IMR-90 (cell line): ENCODE measurements at regions not wholly inside any gene's neighbourhood (a gene's known extent, or its start where the extent isn't known, plus 50 kb on each side); places are given as distances from the start of the nearest gene placed in this dataset.

ENCODE experiments used
- ATAC-seq: fragments of 200-7000 bp; cut with Tn5 transposase; 2 replicates; pipeline ENCODE4 v1.9.1; 2020; ENCODE audit warnings: low read depth, mild to moderate bottlenecking, moderate library complexity
- BruUV-seq: library from RNA; stranded (reverse); fragments of 400-500 nt; replicated peaks from 2 replicates; lab custom pipeline; 2021; lab: Mats Ljungman, UMichigan
- CTCF ChIA-PET: fragments of 300-600 bp; formaldehyde crosslinking; extraction: SDS; loops from one replicate; lab custom pipeline; 2021; ENCODE audit warnings: antibody characterized with exemption; lab: Yijun Ruan, JAX
- POLR2A ChIA-PET: fragments of 300-600 bp; sonication (Branson Sonifier 250); formaldehyde crosslinking; loops from one replicate; lab custom pipeline; 2022; ENCODE audit warnings: antibody characterized with exemption; ENCODE audit not compliant: unreplicated experiment; lab: Charles Lee
- DNase-seq: peaks from one replicate; pipeline ENCODE4 v3.0.0; 2013
- H2AFZ ChIP-seq: replicated peaks from 2 replicates; pipeline ENCODE3; 2013; ENCODE audit warnings: low read length, mild to moderate bottlenecking; ENCODE audit not compliant: poor library complexity
- H2AK5ac ChIP-seq: 2 replicates; pipeline ENCODE4 v1.6.1; 2013; ENCODE audit warnings: low read depth, low read length, inconsistent platforms
- H2AK9ac ChIP-seq: replicated peaks from 2 replicates; pipeline ENCODE3; 2013; ENCODE audit warnings: mild to moderate bottlenecking, low read depth, low read length, moderate library complexity; ENCODE audit not compliant: poor library complexity
- H2BK120ac ChIP-seq: 2 replicates; pipeline ENCODE4 v1.6.1; 2013; ENCODE audit warnings: low read depth, low read length, inconsistent platforms
- H2BK15ac ChIP-seq: 3 replicates; pipeline ENCODE4 v1.6.1; 2013; ENCODE audit warnings: low read depth, low read length, inconsistent platforms
- H2BK20ac ChIP-seq: 2 replicates; pipeline ENCODE4 v1.6.1; 2013; ENCODE audit warnings: low read depth, mild to moderate bottlenecking, inconsistent platforms, low read length, moderate library complexity
- H2BK5ac ChIP-seq: 2 replicates; pipeline ENCODE4 v1.6.1; 2013; ENCODE audit warnings: mild to moderate bottlenecking, low read depth, low read length, inconsistent platforms; ENCODE audit not compliant: poor library complexity, severe bottlenecking
- H3K14ac ChIP-seq: replicated peaks from 2 replicates; pipeline ENCODE4 v1.6.1; 2013; ENCODE audit warnings: low read depth, low read length, inconsistent platforms
- H3K18ac ChIP-seq: 2 replicates; pipeline ENCODE4 v1.6.1; 2013; ENCODE audit warnings: low read depth, low read length, control low read depth
- H3K23ac ChIP-seq: 2 replicates; pipeline ENCODE4 v1.6.1; 2013; ENCODE audit warnings: low read depth, low read length, inconsistent platforms
- H3K27ac ChIP-seq: 2 replicates; pipeline ENCODE4 v1.5.1; 2013; ENCODE audit warnings: mild to moderate bottlenecking, control low read depth, low read length; ENCODE audit not compliant: insufficient read depth
- H3K27me3 ChIP-seq: 2 replicates; pipeline ENCODE4 v1.6.1; 2013; ENCODE audit warnings: low read length; ENCODE audit not compliant: control insufficient read depth, insufficient read depth
- H3K36me3 ChIP-seq: 2 replicates; pipeline ENCODE4 v1.6.1; 2013; ENCODE audit warnings: low read length, mixed read lengths; ENCODE audit not compliant: control insufficient read depth, insufficient read depth
- H3K4ac ChIP-seq: 2 replicates; pipeline ENCODE4 v1.6.1; 2013; ENCODE audit warnings: low read depth, low read length, inconsistent platforms
- H3K4me1 ChIP-seq: 2 replicates; pipeline ENCODE4 v1.6.1; 2013; ENCODE audit warnings: low read length, mixed read lengths; ENCODE audit not compliant: control insufficient read depth, insufficient read depth
- H3K4me2 ChIP-seq: 2 replicates; pipeline ENCODE4 v1.6.1; 2013; ENCODE audit warnings: low read depth, mild to moderate bottlenecking, control low read depth, low read length, moderate library complexity
- H3K4me3 ChIP-seq: 2 replicates; pipeline ENCODE4 v1.5.1; 2013; ENCODE audit warnings: low read depth, mild to moderate bottlenecking, control low read depth, low read length, moderate library complexity; ENCODE audit not compliant: insufficient read depth
- H3K56ac ChIP-seq: 2 replicates; pipeline ENCODE4 v1.6.1; 2013; ENCODE audit warnings: low read length, inconsistent platforms; ENCODE audit not compliant: insufficient read depth; ENCODE audit errors: extremely low read depth
- H3K79me1 ChIP-seq, 2 experiments: 2 replicates each; pipeline ENCODE4 v1.6.1; 2013; ENCODE audit warnings: low read length in 2 of 2, inconsistent platforms in 1 of 2, low read depth in 1 of 2
- H3K9ac ChIP-seq: 2 replicates; pipeline ENCODE4 v1.6.1; 2013; ENCODE audit warnings: low read depth, low read length, control low read depth
- H3K9me1 ChIP-seq: 2 replicates; pipeline ENCODE4 v1.6.1; 2013; ENCODE audit warnings: low read length, inconsistent platforms; ENCODE audit not compliant: insufficient read depth
- H3K9me3 ChIP-seq: 2 replicates; pipeline ENCODE4 v1.6.1; 2013; ENCODE audit warnings: low read length; ENCODE audit not compliant: control insufficient read depth, insufficient read depth
- H4K20me1 ChIP-seq: 2 replicates; pipeline ENCODE4 v1.6.1; 2013; ENCODE audit warnings: low read length, inconsistent platforms; ENCODE audit not compliant: insufficient read depth
- H4K5ac ChIP-seq: 2 replicates; pipeline ENCODE4 v1.6.1; 2013; ENCODE audit warnings: mild to moderate bottlenecking, low read depth, low read length, control low read depth
- H4K8ac ChIP-seq, 2 experiments: 2 replicates each; pipeline ENCODE4 v1.6.1; 2013; ENCODE audit warnings: low read depth in 2 of 2, low read length in 2 of 2, control low read depth in 1 of 2, inconsistent platforms in 1 of 2
- H4K91ac ChIP-seq: 2 replicates; pipeline ENCODE4 v1.6.1; 2013; ENCODE audit warnings: low read depth, low read length, inconsistent platforms; ENCODE audit not compliant: insufficient read depth
- CEBPB ChIP-seq: IDR thresholded peaks from 2 replicates; pipeline ENCODE4 v1.6.1; 2012; ENCODE audit warnings: low read depth, low read length, improper control_type of control experiment
- MAFK ChIP-seq: IDR thresholded peaks from 2 replicates; pipeline ENCODE4 v1.6.1; 2012; ENCODE audit warnings: low read depth, low read length, improper control_type of control experiment
- MAZ ChIP-seq: IDR thresholded peaks from 2 replicates; pipeline ENCODE4 v1.6.1; 2012; ENCODE audit warnings: low read depth, mild to moderate bottlenecking, low read length, improper control_type of control experiment, moderate library complexity, borderline replicate concordance
- NFE2L2 ChIP-seq: fragments of 150-350 bp; IDR thresholded peaks from 2 replicates; pipeline ENCODE4 v1.6.1; 2016; ENCODE audit warnings: low read depth, mild to moderate bottlenecking, low read length
- POLR2A ChIP-seq: IDR thresholded peaks from 2 replicates; pipeline ENCODE4 v1.6.1; 2012; ENCODE audit warnings: mild to moderate bottlenecking, low read depth, low read length
- RAD21 ChIP-seq: IDR thresholded peaks from 2 replicates; pipeline ENCODE4 v1.6.1; 2012; ENCODE audit warnings: low read length, improper control_type of control experiment
- SMC3 ChIP-seq: fragments of 150-350 bp; IDR thresholded peaks from 2 replicates; pipeline ENCODE4 v1.6.1; 2016; ENCODE audit warnings: low read depth, mild to moderate bottlenecking, antibody characterized with exemption, low read length, moderate library complexity
- WGBS, 2 experiments: methylation state at CpG; one replicate each; pipeline versions ENCODE4 v1.1.5 to v1.1.7; 2013; ENCODE audit warnings: missing lambda C conversion rate in 2 of 2; ENCODE audit not compliant: insufficient read length in 1 of 2; ENCODE audit errors: extremely low coverage in 2 of 2; 5-methylcytosine and 5-hydroxymethylcytosine counted together
- dilution Hi-C: fragments of 300-500 bp; cut with HindIII; formaldehyde crosslinking; loops from one replicate; pipeline ENCODE4 v1.14.3; 2018; ENCODE audit warnings: low sequenced_read_pairs; ENCODE audit not compliant: unreplicated experiment
- in situ Hi-C: fragments of 300-500 bp; cut with MboI; formaldehyde crosslinking; loops from 3 replicates; pipeline ENCODE4 v1.14.3; 2019; ENCODE audit warnings: low sequenced_read_pairs, inconsistent platforms, mixed read lengths
- intact Hi-C: fragments of 100-400 bp; cut with micrococcal nuclease; formaldehyde crosslinking; loops from 2 replicates; pipeline ENCODE4 v1.10.0; 2022

DNA sequence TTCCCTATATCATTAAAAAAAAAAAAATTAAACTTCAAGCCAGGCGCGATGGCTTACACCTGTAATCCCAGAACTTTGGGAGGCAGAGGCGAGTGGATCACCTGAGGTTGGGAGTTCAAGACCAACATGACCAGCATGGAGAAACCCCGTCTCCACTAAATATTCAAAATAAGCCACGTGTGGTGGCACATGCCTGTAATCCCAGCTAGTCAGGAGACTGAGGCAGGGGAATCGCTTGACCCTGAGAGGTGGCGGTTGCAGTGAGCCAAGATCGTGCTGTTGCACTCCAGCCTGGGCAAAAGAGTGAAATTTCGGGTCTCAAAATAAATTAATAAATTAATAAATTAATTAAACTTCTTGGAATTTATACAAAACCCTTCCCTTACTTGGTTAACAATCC, 358.6 kb upstream of the CDH9 start:
- Histone ChIP-seq H3K4me3 (no peak overlapping the region), H3K14ac (no peak overlapping the region), H2AK9ac (no peak overlapping the region), H3K4me2 (no peak overlapping the region), H2AK5ac (no peak overlapping the region), H2BK15ac (no peak overlapping the region), H3K18ac (no peak overlapping the region), H2AFZ (no peak overlapping the region), H3K9me3 (no peaks in the 10 kb centered on the region), H3K27ac (no peak overlapping the region), H3K4ac (no peak overlapping the region), H3K56ac (no peak overlapping the region), H2BK20ac (no peak overlapping the region), H3K27me3 (no peaks in the 10 kb centered on the region), H2BK5ac (no peak overlapping the region), H3K23ac (no peak overlapping the region), H2BK120ac (no peak overlapping the region), H3K36me3 (no peaks in the 10 kb centered on the region), H3K9ac (no peak overlapping the region), H3K9me1 (no peaks in the 10 kb centered on the region), H3K79me1 (no peaks in the 10 kb centered on the region), H3K4me1 (no peaks in the 10 kb centered on the region), H4K5ac (no peak overlapping the region), H4K20me1 (no peaks in the 10 kb centered on the region), H4K91ac (no peak overlapping the region), H4K8ac (no peak overlapping the region)
- WGBS, 2 experiments: no CpG with 5 or more reads among the region's 9 CpGs
- intact Hi-C loops: no loop called here
- no TSS peak for BruUV-seq
- POLR2A ChIA-PET: no interaction called here
- no peak for TF ChIP-seq MAZ
- no peak for TF ChIP-seq SMC3
- no peak for TF ChIP-seq POLR2A
- TF ChIP-seq RAD21: no peak
- no peak for TF ChIP-seq NFE2L2
- TF ChIP-seq CEBPB: no peak
- TF ChIP-seq MAFK: no peak
- in situ Hi-C loops: no loop called here
- no peak for ATAC-seq
- CTCF ChIA-PET: no interaction called here
- dilution Hi-C loops: no loop called here
- no peak for DNase-seq
